ENCODE measurements at regions not wholly inside any gene's neighbourhood (a gene's known extent, or its start where the extent isn't known, plus 50 kb on each side); places are given as distances from the start of the nearest gene placed in this dataset.

DNA sequence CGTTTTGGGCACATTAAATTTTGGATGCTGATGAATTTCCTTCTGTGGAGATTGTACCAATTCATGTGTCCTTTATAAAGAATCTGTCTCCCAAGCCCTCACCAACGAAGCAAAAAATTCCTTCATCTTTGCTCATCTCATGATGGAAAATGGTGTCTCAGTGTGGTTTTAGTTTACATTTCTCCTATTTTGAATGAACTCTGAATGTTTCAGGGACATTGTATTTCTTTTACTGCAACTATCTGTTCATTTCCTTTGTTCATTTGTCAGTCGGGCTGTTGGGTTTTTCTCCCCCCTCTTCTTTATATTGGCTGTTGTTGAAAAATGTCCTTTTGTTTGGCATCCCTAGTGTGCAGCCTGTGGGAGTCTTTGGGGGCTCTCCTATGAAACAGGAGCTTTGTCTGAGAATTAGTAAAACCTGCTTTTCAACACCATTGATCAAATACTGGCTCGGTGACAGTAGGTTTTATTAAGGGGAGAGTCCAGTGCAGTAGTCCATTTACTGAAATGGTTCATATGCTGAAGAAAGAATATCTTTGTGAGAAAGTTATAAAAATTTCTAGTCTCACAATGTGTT, 91.3 kb upstream of the C1QTNF9B start:
- DNase-seq (ENCODE audit: low read depth), result no peak
- no peak for TF ChIP-seq CTCF (IDR thresholded peaks at IDR 0.05; ENCODE audit: low read length, missing control alignments)
- no peak overlapping the region for H3K4me3 ChIP-seq (replicated peaks; ENCODE audit: low read depth, low read length)

GRCh38 chr13:23990455-23990854, 93.2 kb upstream of the C1QTNF9B start:
- H3K4me3 ChIP-seq (replicated peaks; ENCODE audit: low read depth, low read length), result no peak overlapping the region
- DNase-seq (ENCODE audit: low read depth), result no peak
- no peak for TF ChIP-seq CTCF (IDR thresholded peaks at IDR 0.05; ENCODE audit: low read length, missing control alignments)

DNA sequence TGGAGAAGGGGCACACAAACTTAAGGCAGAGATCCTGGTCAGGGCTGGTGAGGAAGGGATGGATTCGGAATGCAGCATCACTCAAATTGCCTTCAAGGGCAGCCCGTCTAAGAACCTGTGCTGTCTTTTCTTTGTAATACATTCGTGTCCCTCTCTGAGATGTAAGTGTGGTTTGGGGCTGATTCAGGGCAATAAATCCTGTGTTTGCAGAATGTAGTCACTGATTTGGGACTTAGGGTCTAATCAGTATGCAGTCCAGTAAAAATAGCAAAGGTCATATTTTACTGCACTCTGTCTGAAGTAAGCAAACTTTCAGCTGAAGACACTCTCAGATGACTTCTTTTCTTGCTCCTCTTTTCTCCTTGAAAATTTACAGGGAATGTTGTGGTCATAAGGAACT, 93.8 kb upstream of the C1QTNF9B start:
- no peak for DNase-seq (ENCODE audit: low read depth)
- H3K4me3 ChIP-seq (replicated peaks; ENCODE audit: low read depth, low read length), result no peak overlapping the region
- TF ChIP-seq CTCF (IDR thresholded peaks at IDR 0.05; ENCODE audit: low read length, missing control alignments), result no peak

GRCh38 chr13:23992781-23993679, 95.7 kb upstream of the C1QTNF9B start:
- no peak for DNase-seq (ENCODE audit: low read depth)
- TF ChIP-seq CTCF (IDR thresholded peaks at IDR 0.05; ENCODE audit: low read length, missing control alignments), result no peak
- no peak overlapping the region for H3K4me3 ChIP-seq (replicated peaks; ENCODE audit: low read depth, low read length)

GRCh38 chr13:23993680-23993985, 96.3 kb upstream of the C1QTNF9B start:
- TF ChIP-seq CTCF (IDR thresholded peaks at IDR 0.05; ENCODE audit: low read length, missing control alignments), result no peak
- no peak overlapping the region for H3K4me3 ChIP-seq (replicated peaks; ENCODE audit: low read depth, low read length)
- DNase-seq (ENCODE audit: low read depth), result peak; percentile 45

GRCh38 chr13:23995283-23996073, 98.2 kb upstream of the C1QTNF9B start:
- no peak for TF ChIP-seq CTCF (IDR thresholded peaks at IDR 0.05; ENCODE audit: low read length, missing control alignments)
- no peak for DNase-seq (ENCODE audit: low read depth)
- no peak overlapping the region for H3K4me3 ChIP-seq (replicated peaks; ENCODE audit: low read depth, low read length)
